Motor neuron (in vitro differentiated cells): ENCODE measurements at regions not wholly inside any gene's neighbourhood (a gene's known extent, or its start where the extent isn't known, plus 50 kb on each side); places are given as distances from the start of the nearest gene placed in this dataset.

Source experiments
- ATAC-seq, 8 experiments: fragments of 200-7000 bp; cut with Tn5 transposase; replicated peaks in 6 of 8; 2 replicates each; pipeline ENCODE4 v1.8.0; 2021; ENCODE audit warnings: mild to moderate bottlenecking in 8 of 8, moderate library complexity in 8 of 8
- H3K27ac ChIP-seq, 2 donors: fragments of 250-450 bp; sonication (Bioruptor Pico); 2 replicates each; pipeline ENCODE4 v1.9.0; 2021; ENCODE audit warnings: antibody characterized with exemption in 2 of 2, mild to moderate bottlenecking in 2 of 2, moderate library complexity in 1 of 2
- H3K4me1 ChIP-seq, 2 donors: fragments of 250-450 bp; sonication (Bioruptor Pico); replicated peaks in 1 of 2; 2 replicates each; pipeline ENCODE4 v1.6.1; 2021; ENCODE audit warnings: antibody characterized with exemption in 2 of 2, mild to moderate bottlenecking in 2 of 2, moderate library complexity in 1 of 2
- H3K4me3 ChIP-seq, 5 donors: fragments of 250-450 bp; sonication (Bioruptor Pico); 2 replicates each; pipeline ENCODE4 v1.9.0; 2021; ENCODE audit warnings: antibody characterized with exemption in 5 of 5, mild to moderate bottlenecking in 5 of 5, moderate library complexity in 4 of 5
- WGBS, 10 experiments: fragments of 450-650 bp; shearing (Covaris generic); methylation state at CpG; one replicate each; pipeline ENCODE4 v1.0.0; 2022; 5-methylcytosine and 5-hydroxymethylcytosine counted together
- in situ Hi-C, 9 experiments: fragments of 400-800 bp; cut with MboI; loops; one replicate each; pipeline ENCODE4 v1.15.0; 2021; ENCODE audit warnings: low sequenced_read_pairs in 9 of 9, low pct_unique_long_range_greater_than_20kb in 2 of 9; ENCODE audit not compliant: unreplicated experiment in 9 of 9

DNA sequence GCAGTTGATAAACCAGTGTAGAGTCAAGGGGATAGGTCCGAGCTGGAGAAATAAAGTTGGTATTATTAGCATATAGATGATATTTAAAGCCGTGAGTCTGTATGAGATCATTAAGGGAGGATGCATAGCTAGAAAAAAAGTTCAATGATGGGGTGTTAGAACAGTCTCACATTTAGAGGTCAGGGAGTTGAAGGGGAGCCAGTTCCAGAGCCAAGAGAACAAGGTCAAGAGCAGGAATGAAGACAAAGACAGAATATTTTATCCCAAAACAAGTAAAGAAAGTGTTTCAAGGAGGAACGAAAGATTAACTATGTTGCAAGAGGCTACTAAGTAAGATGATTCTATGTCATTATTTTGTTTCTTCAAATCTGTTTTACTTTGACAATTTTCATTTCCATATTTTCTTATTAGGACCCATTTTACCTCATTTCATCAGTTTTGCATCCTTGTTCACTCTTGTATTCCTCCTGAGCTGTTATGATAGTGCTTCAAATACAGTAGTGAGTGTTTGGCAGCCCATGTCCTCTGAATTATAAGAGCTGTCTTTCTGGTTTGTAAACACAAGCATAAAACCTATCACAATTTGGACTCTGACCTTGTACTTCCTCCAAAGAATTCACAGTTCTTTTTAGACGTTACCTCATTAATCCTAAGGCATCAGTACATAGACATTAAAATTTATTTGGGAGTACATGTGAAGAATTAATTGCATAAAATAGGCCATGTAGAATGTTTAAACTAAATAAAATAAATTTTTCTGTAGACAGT, 695.7 kb upstream of the NECTIN3 start:
- ATAC-seq = no peak
- no peaks in the 10 kb centered on the region for H3K4me1 ChIP-seq
- no peak overlapping the region for H3K4me3 ChIP-seq
- WGBS, 10 experiments = 78 to 100% (median 92%) methylated on average over 2 to 4 of the region's 4 CpGs
- in situ Hi-C loops = no loop called here
- H3K27ac ChIP-seq = no peak overlapping the region

DNA sequence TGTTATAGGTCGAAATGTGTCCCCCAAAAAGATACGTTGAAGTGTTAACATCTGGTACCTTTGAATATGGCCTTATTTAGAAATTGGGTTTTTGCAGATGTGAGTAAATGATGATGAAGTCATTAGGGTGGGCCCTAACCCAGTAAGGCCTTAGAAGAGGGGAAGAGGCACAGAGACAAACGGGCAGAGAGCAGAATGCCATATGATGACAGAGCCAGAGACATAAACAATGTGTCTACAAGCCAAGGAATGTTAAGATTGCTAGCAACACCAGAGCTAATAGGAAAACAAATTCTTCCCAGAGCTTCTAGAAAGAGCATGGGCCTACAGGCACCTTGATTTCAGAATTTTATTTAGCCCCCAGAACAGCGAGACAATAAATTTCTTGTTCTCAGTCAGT, 693.1 kb upstream of the NECTIN3 start:
- in situ Hi-C loops = no loop called here
- no peak for ATAC-seq
- H3K27ac ChIP-seq = no peak overlapping the region
- no peak overlapping the region for H3K4me3 ChIP-seq
- no peaks in the 10 kb centered on the region for H3K4me1 ChIP-seq
- WGBS, 10 experiments = 45 to 100% (median 90%) methylated on average over 1 to 4 of the region's 4 CpGs; no CpG with 5 or more reads in 1 of the 10 experiments

DNA sequence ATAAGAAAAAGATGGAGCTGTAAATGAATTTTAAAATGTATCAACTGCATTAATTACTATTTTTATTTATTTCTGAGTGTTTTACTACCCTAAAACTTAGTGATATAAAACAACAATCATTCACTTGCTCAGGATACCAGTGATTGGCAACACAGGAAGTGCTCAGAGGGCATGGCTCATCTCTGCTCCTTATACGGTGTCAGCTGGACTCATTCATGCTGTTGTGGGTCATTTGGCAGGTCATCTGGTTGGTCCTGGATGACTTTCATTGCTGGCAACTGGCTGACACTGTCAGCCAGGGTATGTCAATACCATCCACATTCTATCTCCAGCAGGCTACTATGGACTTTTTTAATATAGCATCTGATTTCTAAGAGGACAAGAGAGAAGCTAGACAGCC, 689.6 kb upstream of the NECTIN3 start:
- in situ Hi-C loops = no loop called here
- no peak overlapping the region for H3K27ac ChIP-seq
- ATAC-seq = no peak
- WGBS, 10 experiments = 25 to 100% (median 68%) methylated on average over 1 of the region's 1 CpG; no CpG with 5 or more reads in 4 of the 10 experiments
- no peak overlapping the region for H3K4me3 ChIP-seq
- no peaks in the 10 kb centered on the region for H3K4me1 ChIP-seq

DNA sequence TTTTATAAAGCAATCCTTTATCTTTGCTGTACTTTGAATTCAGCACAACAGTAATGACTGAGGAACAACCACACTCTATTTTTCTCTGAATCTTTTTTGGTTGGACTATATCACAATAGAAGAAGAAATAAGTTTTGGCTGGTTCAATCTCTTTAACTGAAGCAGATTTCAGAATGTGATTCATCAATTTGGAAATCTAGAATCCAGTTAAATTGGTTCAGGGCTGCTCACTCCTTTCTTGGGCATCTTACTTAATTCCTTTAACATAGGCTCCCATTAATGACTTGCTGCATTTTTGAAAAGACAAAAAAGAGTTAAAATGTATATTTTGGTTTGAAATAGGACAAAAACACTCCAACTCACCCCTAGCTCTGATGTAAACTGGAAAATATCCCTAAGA, 688.3 kb upstream of the NECTIN3 start:
- H3K4me3 ChIP-seq = no peak overlapping the region
- ATAC-seq = no peak
- H3K4me1 ChIP-seq = no peaks in the 10 kb centered on the region
- in situ Hi-C loops = no loop called here
- H3K27ac ChIP-seq = no peak overlapping the region

DNA sequence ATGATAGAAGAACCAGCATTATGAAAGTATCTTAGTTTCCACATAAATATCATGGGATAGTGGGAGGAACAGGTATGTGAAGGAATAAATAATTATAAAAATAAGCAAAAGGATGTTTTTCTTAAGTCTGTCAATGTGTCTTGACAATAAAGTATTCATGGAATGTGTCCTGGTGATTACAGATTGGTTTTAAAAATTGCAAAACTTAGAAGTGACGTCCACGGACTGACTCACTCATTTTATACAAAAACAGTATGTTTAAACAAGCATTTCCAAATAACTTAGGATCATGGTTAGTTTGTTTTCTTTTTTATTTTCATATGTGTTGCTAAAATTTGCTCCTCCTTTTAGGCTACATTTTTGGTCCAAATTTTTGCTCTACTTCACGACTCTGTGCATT, 687.0 kb upstream of the NECTIN3 start:
- Histone ChIP-seq H3K27ac (no peak overlapping the region), H3K4me1 (no peaks in the 10 kb centered on the region), H3K4me3 (no peak overlapping the region)
- WGBS, 10 experiments = 77 to 100% (median 88%) methylated on average over 2 to 3 of the region's 3 CpGs
- in situ Hi-C loops = no loop called here
- no peak for ATAC-seq

DNA sequence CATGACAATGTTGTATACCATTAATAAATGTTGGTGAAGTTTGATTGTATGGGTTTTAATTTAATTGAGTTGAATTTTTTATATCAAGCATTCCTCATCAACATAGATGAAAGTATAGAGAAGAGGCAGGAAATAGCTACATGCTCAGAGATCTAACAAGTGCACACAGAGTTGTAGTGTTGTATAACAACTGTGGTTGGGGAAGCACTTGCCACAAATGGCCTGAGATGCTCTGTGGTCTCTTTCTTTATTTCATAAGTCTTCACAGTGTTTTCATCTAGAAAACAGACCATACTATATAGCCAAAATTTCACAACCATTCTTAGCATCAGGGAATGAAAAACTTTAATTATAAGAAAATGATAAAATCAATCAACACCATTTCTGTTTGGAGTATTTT, 682.6 kb upstream of the NECTIN3 start:
- H3K4me3 ChIP-seq = no peak overlapping the region
- in situ Hi-C loops = no loop called here
- H3K27ac ChIP-seq = no peak overlapping the region
- no peak for ATAC-seq
- peaks cover 0 to 20% of the 10 kb centered on the region in 2 donors for H3K4me1 ChIP-seq

DNA sequence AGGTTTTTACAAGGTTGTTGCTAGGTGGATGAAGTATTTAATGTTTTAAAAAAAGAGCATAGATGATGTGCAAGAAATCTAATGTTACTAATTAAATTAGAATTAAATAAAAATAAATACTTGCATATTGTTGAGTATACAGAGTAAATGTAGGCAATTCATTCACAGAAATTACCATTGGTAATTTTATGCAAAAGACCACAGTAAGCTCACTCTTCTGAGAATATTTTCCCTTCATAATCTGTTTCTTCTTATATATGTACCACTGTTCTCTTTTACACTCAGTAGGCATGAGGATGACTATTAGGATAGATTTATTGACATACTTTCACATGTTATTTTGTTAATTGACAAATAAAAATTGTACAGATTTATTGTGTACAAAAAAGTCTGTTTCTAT, 681.2 kb upstream of the NECTIN3 start:
- in situ Hi-C loops = no loop called here
- no peak overlapping the region for H3K27ac ChIP-seq
- H3K4me1 ChIP-seq = peaks cover 0 to 20% of the 10 kb centered on the region in 2 donors
- ATAC-seq = peak in 3 of 8 experiments; percentile 56 to 68 (median 58)
- H3K4me3 ChIP-seq = no peak overlapping the region

DNA sequence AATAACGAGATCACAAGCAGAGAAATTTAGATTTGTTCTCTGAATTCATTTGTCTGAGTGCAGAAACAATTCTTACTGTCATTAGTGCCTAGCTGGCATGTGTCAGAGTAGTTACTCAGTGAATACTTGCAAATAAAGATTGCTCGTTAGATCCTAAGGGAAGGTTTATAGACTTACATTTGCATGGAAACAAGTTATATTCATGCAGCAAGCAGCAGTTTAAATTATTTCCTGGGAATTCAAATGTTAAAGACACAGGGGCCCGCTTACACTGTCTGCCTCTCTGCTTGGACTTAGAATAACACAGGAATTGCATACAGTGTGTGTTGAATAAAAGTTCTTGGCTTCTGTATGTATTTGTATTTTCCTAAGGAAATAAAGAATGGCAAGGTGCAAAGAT, 680.6 kb upstream of the NECTIN3 start:
- WGBS, 10 experiments = 0 to 80% (median 25%) methylated on average over 1 to 3 of the region's 3 CpGs
- H3K4me1 ChIP-seq = peaks cover 0 to 20% of the 10 kb centered on the region in 2 donors
- in situ Hi-C loops = no loop called here
- peak in 6 of 8 experiments; percentile 44 to 96 (median 74) for ATAC-seq
- H3K27ac ChIP-seq = no peak overlapping the region
- no peak overlapping the region for H3K4me3 ChIP-seq

DNA sequence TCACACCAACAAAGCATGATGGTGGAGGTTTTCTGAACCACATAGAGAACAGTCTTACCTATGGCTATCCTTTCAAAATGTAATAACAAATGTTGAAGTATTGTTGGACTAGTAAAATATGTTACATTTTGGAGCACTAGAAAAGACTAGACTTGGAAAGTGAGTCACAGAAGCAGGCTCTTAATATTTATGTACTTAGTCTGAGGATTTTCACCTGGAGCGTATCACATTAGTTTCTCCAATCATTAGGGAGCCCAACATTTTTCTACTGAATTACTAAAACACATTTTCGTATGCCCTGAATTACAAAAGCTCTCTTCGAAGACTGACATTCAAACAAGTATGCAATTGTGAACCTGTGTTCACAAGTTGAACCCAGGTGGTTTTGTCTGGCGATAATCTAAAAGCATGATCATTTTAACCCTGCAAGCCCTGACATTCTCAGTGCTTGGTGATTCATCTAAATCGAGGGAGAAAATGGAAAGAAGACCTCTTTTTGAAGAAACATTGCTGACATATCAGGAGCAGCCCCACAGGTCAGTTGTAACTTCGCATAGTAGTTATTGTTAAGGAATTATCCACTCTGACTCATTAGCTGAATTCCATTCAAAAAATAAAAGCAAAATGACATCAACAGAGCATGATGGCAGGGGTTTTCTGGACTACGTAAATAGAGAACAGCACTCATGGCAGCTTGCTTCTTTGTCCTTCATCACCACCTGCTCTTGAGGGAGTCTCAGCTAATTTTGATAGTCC, 679.8 kb upstream of the NECTIN3 start:
- Histone ChIP-seq H3K4me1 (peaks cover 0 to 20% of the 10 kb centered on the region in 2 donors), H3K27ac (no peak overlapping the region), H3K4me3 (no peak overlapping the region)
- in situ Hi-C loops = no loop called here
- peak in 3 of 8 experiments; percentile 13 to 23 (median 20) for ATAC-seq
- WGBS, 10 experiments = 57 to 100% (median 69%) methylated on average over 2 to 7 of the region's 7 CpGs

DNA sequence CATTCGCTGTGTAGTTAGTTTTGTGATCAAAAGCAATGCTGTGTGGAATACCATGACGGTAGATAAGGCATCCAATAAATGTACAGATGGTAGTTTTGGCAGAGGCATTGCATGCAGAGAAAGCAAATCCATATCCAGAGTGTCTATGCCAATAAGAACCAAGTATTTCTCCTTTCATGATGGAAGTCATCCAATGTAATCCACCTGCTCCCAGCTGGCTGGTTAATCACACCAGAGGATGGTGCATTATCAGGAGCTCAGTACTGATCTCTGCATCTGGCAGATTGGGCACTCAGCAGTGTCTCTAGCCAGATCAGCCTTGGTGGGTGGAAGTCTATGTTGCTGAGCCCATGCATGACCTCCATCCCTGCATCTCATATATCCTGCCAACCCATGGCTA, 677.7 kb upstream of the NECTIN3 start:
- in situ Hi-C loops = no loop called here
- Histone ChIP-seq H3K4me1 (peaks cover 0 to 20% of the 10 kb centered on the region in 2 donors), H3K4me3 (no peak overlapping the region), H3K27ac (no peak overlapping the region)
- no peak for ATAC-seq
- 50 to 100% (median 90%) methylated on average over 1 to 2 of the region's 2 CpGs; no CpG with 5 or more reads in 5 of the 10 experiments for WGBS, 10 experiments

DNA sequence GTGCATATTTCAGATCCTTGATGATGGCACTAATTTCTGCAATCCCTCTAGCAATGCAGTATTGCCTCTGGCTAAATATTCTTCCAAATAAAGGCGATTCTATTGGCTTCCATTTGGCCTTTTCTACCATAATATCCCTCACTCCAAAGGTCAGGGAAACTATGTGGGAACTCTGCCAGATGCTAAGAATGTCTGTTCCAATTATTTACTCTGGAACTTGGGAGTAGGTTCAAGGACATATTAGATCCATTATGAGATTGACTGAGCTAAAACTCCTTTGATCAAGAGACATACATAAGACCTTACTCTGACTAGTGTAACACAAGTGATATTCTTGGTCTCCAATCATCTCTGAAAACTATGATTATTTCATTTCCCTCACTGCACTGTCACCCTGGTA, 674.5 kb upstream of the NECTIN3 start:
- in situ Hi-C loops = no loop called here
- ATAC-seq = no peak
- no peak overlapping the region for H3K27ac ChIP-seq
- 17 to 86% (median 78%) methylated on average over 1 of the region's 1 CpG; no CpG with 5 or more reads in 5 of the 10 experiments for WGBS, 10 experiments
- peaks cover 0 to 3% of the 10 kb centered on the region in 2 donors for H3K4me1 ChIP-seq
- no peak overlapping the region for H3K4me3 ChIP-seq

DNA sequence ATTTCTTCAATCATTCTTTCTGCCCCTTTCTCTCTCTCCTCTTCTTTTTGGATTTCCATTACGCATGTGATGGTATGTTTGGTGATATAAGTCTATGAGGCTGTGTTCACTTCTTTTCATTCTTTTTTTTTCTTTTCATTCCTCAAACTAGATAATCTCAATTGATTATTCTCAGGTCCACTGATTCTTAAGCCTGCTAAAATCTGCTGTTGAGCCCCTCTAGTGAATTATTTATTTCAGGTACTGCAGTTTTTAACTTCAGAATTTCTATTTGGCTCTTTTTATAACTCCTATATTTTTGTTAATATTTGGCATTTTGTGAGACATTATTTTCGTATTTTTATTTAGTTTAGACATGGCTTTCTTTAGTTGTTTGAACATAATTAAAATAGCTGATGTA, 671.3 kb upstream of the NECTIN3 start:
- Histone ChIP-seq H3K27ac (no peak overlapping the region), H3K4me1 (no peaks in the 10 kb centered on the region), H3K4me3 (no peak overlapping the region)
- in situ Hi-C loops = no loop called here
- 40 to 100% (median 68%) methylated on average over 1 to 2 of the region's 2 CpGs for WGBS, 10 experiments
- no peak for ATAC-seq

DNA sequence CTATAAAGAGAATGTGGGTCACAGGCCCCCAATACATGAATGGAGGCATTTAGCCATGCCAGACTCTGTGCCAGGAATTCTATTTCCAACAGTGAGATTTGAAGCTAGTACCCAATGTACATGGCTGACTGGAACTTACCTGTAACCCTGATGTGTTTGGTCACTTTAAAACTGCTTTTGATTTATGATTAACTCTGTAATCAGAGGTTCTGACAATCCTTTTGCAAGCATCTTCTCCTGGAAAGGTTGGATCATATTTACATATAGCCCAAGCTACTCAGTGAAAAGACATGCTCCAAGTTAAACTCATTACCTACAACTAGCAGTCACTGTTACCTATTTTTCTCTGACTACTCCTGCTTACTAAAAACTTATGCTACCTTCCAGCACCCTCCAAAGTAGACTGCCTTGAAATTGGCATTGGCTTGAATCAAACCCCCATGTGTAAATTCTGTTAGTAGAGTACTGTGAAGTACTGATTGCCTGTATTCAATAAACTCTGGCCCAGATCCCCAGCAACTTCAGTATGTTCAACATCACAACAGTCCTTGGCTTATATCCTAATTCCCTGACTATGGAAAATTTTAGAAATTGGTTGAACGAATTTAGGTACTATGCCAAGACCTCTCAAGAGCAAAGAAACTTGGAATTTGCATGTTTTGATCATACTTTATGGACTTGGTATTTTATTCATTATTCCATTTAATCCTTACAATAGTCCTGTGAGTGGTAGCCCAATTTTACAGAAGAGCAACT, 665.6 kb upstream of the NECTIN3 start:
- ATAC-seq = no peak
- no peak overlapping the region for H3K27ac ChIP-seq
- in situ Hi-C loops = no loop called here
- H3K4me1 ChIP-seq = no peaks in the 10 kb centered on the region
- 0 to 100% (median 57%) methylated on average over 1 of the region's 1 CpG; no CpG with 5 or more reads in 6 of the 10 experiments for WGBS, 10 experiments
- no peak overlapping the region for H3K4me3 ChIP-seq
